ENCODE measurements at regions not wholly inside any gene's neighbourhood (a gene's known extent, or its start where the extent isn't known, plus 50 kb on each side); places are given as distances from the start of the nearest gene placed in this dataset.
A peak's percentile ranks its signal among the peaks of the same experiment; 100 is the strongest.

DNA sequence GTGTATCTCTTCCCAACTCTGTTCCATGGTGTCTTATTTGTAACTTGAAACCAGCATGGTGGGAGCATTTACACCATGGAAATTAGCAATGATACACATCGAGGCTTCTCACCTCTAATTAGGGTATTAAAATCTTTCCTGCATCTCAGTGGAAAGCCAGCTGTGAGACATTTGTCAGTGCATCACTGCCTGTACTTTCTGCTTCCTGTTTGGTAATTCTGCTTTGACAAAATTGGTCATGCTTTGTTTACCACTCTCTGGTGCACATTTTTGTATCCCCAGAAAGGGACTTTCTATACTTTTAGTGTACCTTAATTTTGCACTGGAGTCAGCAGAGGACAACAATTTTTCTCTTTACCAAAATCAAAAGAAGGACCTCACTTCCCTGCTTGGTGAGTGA is 402.1 kb downstream of the PDCD6IP start:
- TF ChIP-seq CTCF (conservative IDR thresholded peaks at IDR 0.05; ENCODE audit: low read length): no peak
- no peak overlapping the region for H3K4me3 ChIP-seq (ENCODE audit: low read length)
- no peak for DNase-seq (ENCODE audit: low read depth)

- DNase-seq (ENCODE audit: low read depth): no peak
- no peak overlapping the region for H3K4me3 ChIP-seq (ENCODE audit: low read length)
- TF ChIP-seq CTCF (conservative IDR thresholded peaks at IDR 0.05; ENCODE audit: low read length): no peak
These were observed 404.5 kb downstream of the PDCD6IP start for GRCh38 chr3:34202975-34203374.

- no peak overlapping the region for H3K4me3 ChIP-seq (ENCODE audit: low read length)
- no peak for DNase-seq (ENCODE audit: low read depth)
- no peak for TF ChIP-seq CTCF (conservative IDR thresholded peaks at IDR 0.05; ENCODE audit: low read length)
These were observed 405.0 kb downstream of the PDCD6IP start for GRCh38 chr3:34203386-34203785.

GRCh38 chr3:34207002-34207401 is 408.6 kb downstream of the PDCD6IP start:
- H3K4me3 ChIP-seq (ENCODE audit: low read length): no peak overlapping the region
- no peak for TF ChIP-seq CTCF (conservative IDR thresholded peaks at IDR 0.05; ENCODE audit: low read length)
- DNase-seq (ENCODE audit: low read depth): peak; percentile 58

GRCh38 chr3:34207806-34208205 is 409.4 kb downstream of the PDCD6IP start:
- H3K4me3 ChIP-seq (ENCODE audit: low read length): no peak overlapping the region
- TF ChIP-seq CTCF (conservative IDR thresholded peaks at IDR 0.05; ENCODE audit: low read length): no peak
- peak; percentile 34 for DNase-seq (ENCODE audit: low read depth)

DNA sequence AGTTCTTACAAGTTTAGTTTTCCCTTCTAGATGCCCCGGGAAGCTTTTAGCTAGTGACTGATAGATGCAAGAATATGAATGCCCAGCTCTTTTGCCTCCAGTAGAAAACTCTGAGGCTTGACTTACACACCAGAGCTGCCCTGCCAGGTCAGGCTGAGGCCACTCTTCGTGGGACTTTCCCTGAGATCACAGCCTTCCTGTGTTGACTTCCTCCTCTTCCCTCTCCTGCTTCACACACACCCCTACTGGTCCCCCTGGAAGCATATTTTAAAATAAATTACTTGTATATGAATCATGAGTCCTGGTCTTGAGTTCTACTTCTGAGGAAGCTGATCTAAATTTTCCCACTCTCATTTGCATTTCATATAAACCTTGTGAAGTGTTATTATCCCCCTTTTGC is 413.7 kb downstream of the PDCD6IP start:
- peak; percentile 5 for DNase-seq (ENCODE audit: low read depth)
- TF ChIP-seq CTCF (conservative IDR thresholded peaks at IDR 0.05; ENCODE audit: low read length): no peak
- no peak overlapping the region for H3K4me3 ChIP-seq (ENCODE audit: low read length)

- DNase-seq (ENCODE audit: low read depth): peak; percentile 63
- H3K4me3 ChIP-seq (ENCODE audit: low read length): no peak overlapping the region
- no peak for TF ChIP-seq CTCF (conservative IDR thresholded peaks at IDR 0.05; ENCODE audit: low read length)
These were observed 414.2 kb downstream of the PDCD6IP start for GRCh38 chr3:34212656-34213055.

Data from AG10803 (cell line).